ENCODE measurements at regions not wholly inside any gene's neighbourhood (a gene's known extent, or its start where the extent isn't known, plus 50 kb on each side); places are given as distances from the start of the nearest gene placed in this dataset.

DNA sequence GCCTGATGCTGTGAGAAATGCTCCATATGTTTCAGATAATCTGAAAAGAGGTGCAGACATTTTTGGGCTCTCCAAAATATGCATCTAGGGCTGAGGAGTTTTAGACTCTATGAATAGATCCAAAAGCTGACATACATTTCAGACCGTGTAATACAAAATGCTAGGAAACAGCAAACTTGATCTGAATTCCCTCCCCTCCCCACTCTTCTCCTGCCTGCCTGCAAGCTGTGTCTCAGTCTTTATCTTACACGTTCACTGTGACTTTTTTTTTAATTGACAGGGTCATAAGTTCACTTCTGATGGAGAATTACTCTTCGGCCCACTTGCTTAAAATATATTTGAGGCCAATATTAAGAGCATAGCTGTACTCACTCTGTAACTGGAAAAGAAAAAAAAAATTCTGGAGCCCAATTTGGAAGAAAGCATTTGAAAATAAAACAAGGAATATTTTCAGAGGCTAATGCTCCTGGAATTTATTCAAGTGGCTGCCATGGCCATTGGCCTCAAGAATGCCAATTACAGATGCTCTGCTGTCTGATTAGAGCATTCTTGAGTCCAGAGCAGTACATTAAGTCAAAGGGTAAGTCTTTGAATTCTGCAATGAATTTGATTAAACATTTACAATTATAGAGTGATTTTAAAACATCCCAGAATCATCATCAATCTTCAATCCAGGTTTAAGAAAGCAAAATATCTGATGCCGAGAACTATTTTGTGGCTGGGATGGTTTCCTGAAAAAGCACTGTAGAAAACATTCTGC, 146.2 kb upstream of the SEMA6D start (continued):
- TF ChIP-seq, protein P1, sequence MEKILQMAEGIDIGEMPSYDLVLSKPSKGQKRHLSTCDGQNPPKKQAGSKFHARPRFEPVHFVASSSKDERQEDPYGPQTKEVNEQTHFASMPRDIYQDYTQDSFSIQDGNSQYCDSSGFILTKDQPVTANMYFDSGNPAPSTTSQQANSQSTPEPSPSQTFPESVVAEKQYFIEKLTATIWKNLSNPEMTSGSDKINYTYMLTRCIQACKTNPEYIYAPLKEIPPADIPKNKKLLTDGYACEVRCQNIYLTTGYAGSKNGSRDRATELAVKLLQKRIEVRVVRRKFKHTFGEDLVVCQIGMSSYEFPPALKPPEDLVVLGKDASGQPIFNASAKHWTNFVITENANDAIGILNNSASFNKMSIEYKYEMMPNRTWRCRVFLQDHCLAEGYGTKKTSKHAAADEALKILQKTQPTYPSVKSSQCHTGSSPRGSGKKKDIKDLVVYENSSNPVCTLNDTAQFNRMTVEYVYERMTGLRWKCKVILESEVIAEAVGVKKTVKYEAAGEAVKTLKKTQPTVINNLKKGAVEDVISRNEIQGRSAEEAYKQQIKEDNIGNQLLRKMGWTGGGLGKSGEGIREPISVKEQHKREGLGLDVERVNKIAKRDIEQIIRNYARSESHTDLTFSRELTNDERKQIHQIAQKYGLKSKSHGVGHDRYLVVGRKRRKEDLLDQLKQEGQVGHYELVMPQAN (conservative IDR thresholded peaks at IDR 0.05): no peak
- TF ChIP-seq, protein P2, sequence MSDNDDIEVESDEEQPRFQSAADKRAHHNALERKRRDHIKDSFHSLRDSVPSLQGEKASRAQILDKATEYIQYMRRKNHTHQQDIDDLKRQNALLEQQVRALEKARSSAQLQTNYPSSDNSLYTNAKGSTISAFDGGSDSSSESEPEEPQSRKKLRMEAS (IDR thresholded peaks at IDR 0.05; ENCODE audit: low read depth, low read length): no peak
- TF ChIP-seq ZSCAN29 (IDR thresholded peaks at IDR 0.05): no peak

DNA sequence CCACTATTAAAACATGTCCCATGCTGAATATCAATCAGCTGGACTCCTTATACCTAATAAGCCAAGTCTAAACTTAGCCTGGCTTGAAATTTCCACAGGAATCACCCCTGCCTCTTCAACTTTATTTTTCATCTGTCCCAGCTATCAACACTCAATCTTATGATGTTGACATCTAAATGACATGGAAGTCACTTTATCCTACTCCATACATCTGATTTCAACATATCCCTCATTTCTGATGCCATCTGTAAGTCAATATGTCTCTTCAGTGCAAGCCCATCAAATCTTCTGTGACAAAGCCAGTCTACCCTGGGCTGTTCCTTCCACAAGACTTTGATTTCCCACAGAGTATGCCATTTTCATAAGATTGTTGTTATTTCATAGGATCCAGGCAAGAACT, 143.6 kb upstream of the SEMA6D start:
- no peak for FAIRE-seq

More for the DNA sequence above, 143.6 kb upstream of the SEMA6D start:
- H3K27me3 ChIP-seq (replicated peaks in 1 of 2; ENCODE audit: control insufficient read depth in 2 of 2, insufficient read depth in 2 of 2, low read length in 1 of 2): no peaks in the 10 kb centered on the region
- TF ChIP-seq HDAC2 (IDR thresholded peaks at IDR 0.05): no peak
- no peak for TF ChIP-seq KLF5 (IDR thresholded peaks at IDR 0.05; ENCODE audit: partially characterized antibody)
- TF ChIP-seq FOS (IDR thresholded peaks at IDR 0.05; ENCODE audit: borderline replicate concordance, extremely low read depth, insufficient read length): no peak
- TF ChIP-seq, protein P3, sequence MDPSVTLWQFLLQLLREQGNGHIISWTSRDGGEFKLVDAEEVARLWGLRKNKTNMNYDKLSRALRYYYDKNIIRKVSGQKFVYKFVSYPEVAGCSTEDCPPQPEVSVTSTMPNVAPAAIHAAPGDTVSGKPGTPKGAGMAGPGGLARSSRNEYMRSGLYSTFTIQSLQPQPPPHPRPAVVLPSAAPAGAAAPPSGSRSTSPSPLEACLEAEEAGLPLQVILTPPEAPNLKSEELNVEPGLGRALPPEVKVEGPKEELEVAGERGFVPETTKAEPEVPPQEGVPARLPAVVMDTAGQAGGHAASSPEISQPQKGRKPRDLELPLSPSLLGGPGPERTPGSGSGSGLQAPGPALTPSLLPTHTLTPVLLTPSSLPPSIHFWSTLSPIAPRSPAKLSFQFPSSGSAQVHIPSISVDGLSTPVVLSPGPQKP (IDR thresholded peaks at IDR 0.05; ENCODE audit: low read depth, low read length): no peak
- TF ChIP-seq NR2C2 (IDR thresholded peaks at IDR 0.05; ENCODE audit: borderline replicate concordance, control insufficient read depth, insufficient read length, low read depth): no peak
- TF ChIP-seq, protein P4, sequence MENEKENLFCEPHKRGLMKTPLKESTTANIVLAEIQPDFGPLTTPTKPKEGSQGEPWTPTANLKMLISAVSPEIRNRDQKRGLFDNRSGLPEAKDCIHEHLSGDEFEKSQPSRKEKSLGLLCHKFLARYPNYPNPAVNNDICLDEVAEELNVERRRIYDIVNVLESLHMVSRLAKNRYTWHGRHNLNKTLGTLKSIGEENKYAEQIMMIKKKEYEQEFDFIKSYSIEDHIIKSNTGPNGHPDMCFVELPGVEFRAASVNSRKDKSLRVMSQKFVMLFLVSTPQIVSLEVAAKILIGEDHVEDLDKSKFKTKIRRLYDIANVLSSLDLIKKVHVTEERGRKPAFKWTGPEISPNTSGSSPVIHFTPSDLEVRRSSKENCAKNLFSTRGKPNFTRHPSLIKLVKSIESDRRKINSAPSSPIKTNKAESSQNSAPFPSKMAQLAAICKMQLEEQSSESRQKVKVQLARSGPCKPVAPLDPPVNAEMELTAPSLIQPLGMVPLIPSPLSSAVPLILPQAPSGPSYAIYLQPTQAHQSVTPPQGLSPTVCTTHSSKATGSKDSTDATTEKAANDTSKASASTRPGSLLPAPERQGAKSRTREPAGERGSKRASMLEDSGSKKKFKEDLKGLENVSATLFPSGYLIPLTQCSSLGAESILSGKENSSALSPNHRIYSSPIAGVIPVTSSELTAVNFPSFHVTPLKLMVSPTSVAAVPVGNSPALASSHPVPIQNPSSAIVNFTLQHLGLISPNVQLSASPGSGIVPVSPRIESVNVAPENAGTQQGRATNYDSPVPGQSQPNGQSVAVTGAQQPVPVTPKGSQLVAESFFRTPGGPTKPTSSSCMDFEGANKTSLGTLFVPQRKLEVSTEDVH (IDR thresholded peaks at IDR 0.05; ENCODE audit: low read depth, partially characterized antibody): no peak
- no peak for TF ChIP-seq NR2C1 (IDR thresholded peaks at IDR 0.05)
- DNase-seq (ENCODE audit: low read depth, low spot score) (no peak), ATAC-seq (no peak)
- H3K9me3 ChIP-seq (replicated peaks; ENCODE audit: control insufficient read depth, insufficient read depth, low read length): no peaks in the 10 kb centered on the region
- intact Hi-C loops (cut with micrococcal nuclease; ENCODE audit: unreplicated experiment) (no loop called here), in situ Hi-C loops (cut with MboI) (no loop called here)
- H2AFZ ChIP-seq (ENCODE audit: control insufficient read depth, low read depth, low read length): no peak overlapping the region
- H4K20me1 ChIP-seq (ENCODE audit: control insufficient read depth, insufficient read depth): no peaks in the 10 kb centered on the region
- no peak overlapping the region for H3K4me3 ChIP-seq
- RAD21 ChIA-PET (ENCODE audit: unreplicated experiment): no interaction called here
- SMC1A ChIA-PET (ENCODE audit: uncharacterized antibody, unreplicated experiment): no interaction called here
- POLR2A ChIA-PET: no interaction called here
- H3K79me2 ChIP-seq (ENCODE audit: control insufficient read depth, insufficient read depth, low read length): no peaks in the 10 kb centered on the region
- no peak overlapping the region for H3K9ac ChIP-seq (ENCODE audit: control insufficient read depth, insufficient read depth, low read length)
- no peak overlapping the region for H3K4me2 ChIP-seq (ENCODE audit: control insufficient read depth, insufficient read depth)
- no TSS peak for BruUV-seq (replicated peaks)
- no peaks in the 10 kb centered on the region for H3K36me3 ChIP-seq (ENCODE audit: control insufficient read depth in 2 of 2, insufficient read depth in 2 of 2, low read length in 1 of 2)
- CTCF ChIA-PET: no interaction called here
- no peak overlapping the region for H3K27ac ChIP-seq (ENCODE audit: control insufficient read depth, insufficient read depth)
- H3K4me1 ChIP-seq (ENCODE audit: control insufficient read depth, insufficient read depth, low read length): no peaks in the 10 kb centered on the region

Data from GM12878 (cell line).